22Rv1 (cell line): ENCODE measurements at regions not wholly inside any gene's neighbourhood (a gene's known extent, or its start where the extent isn't known, plus 50 kb on each side); places are given as distances from the start of the nearest gene placed in this dataset.

Experiments used
- H3K27ac ChIP-seq: fragments of 450-650 bp; 2 replicates; pipeline ENCODE4 v1.5.1; 2017
- CTCF ChIP-seq: fragments of 450-650 bp; IDR thresholded peaks from 2 replicates; pipeline ENCODE4 v1.5.1; 2017; ENCODE audit warnings: mild to moderate bottlenecking
- ZFX ChIP-seq: fragments of 450-650 bp; IDR thresholded peaks from 2 replicates; pipeline ENCODE4 v1.6.1; 2017; ENCODE audit warnings: antibody characterized with exemption, borderline replicate concordance

DNA sequence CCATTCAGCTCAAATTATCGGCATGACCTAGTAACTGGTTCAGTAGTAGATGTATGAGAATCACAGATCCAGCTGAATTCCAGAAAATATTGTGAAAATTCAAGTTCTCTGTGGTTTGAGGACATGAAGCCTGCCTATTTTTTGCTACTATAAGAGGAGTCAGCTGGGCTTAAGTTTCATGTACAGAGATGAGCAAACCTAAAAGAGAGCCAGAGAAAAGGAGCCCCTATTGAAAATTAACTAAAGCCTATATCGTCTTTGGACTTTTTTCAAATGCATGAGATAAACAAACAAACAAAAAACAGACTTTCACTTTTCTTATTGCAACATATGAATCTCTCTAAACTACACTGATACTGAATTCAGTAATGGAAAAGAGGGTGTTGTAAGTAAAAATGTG lies 106.8 kb upstream of the SPRY2 start:
- TF ChIP-seq CTCF = no peak
- no peak for TF ChIP-seq ZFX
- H3K27ac ChIP-seq = no peak overlapping the region

DNA sequence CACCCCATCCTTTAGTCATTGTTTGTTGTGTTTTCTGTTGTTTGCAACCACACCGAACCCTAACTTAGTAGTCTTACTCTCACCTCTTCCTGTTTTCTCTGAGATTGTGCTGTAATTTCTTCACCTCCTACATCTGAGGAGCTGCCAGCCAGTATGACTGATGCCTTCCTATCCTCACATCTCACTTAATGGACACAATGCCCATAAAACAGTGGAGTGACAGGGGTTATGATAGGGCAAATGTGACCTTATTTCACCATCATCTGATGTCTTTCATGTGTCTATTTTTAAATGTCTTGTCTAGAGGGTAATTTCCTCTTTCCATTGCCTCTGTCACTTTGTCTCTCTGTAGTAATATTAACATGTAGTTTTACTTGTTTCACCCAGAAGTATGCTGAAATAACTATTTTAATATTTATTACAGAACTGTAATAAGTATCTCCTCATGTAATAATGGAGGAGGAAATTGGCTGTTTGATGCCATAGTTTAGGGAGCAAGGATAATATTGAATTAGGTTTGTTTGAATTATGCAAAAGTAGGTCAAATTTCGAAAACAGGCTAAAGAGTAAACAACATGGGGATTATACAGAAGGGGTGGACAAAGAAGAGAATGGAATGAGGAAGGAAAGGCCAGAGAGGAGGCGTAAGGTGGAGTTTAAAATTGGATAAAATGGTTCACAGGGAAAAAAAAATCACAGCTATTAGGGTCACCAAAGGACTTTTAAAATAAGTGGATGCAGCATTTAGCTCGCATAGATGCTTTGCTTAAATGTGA lies 103.5 kb upstream of the SPRY2 start:
- no peak overlapping the region for H3K27ac ChIP-seq
- TF ChIP-seq CTCF = no peak

GRCh38 chr13:80442609-80443008 lies 101.7 kb upstream of the SPRY2 start:
- no peak overlapping the region for H3K27ac ChIP-seq
- TF ChIP-seq CTCF = no peak
- no peak for TF ChIP-seq ZFX

DNA sequence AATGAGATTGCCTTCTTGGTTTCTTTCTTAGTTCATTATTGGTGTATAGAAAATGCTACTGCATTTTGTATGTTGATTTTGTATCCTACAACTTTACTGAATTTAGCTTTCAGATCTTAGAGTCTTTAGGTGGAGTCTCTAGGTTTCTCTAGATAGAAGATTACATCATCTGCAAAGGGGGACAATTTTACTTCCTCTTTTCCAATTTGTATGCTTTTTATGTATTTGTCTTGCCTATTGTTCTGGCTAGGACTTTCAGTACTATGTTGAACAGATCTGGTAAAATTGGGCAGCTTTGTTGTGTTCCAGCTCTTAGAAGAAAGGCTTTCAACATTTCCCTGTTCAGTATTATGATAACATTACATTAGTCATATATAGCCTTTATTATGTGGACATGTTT lies 101.0 kb upstream of the SPRY2 start:
- H3K27ac ChIP-seq = no peak overlapping the region
- no peak for TF ChIP-seq CTCF
- TF ChIP-seq ZFX = no peak

DNA sequence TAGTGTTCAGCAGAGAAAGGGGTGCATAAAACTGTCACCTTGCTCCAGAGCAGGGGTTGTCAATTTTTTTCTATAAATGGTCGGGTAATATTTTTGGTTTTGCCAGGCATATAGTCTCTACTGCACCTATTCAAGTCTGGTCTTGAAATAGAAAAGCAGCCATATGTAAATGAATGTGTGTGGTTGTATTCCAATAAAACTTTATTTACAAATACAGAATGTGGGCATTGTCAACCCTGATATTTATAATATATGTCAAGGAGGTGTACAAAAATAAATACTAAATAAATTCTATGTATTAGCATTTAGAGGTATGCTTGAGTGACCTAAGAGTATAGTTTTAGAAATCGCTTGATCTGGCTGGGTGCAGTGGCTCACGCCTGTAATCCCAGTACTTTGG lies 97.6 kb upstream of the SPRY2 start:
- TF ChIP-seq CTCF = no peak
- no peak overlapping the region for H3K27ac ChIP-seq

DNA sequence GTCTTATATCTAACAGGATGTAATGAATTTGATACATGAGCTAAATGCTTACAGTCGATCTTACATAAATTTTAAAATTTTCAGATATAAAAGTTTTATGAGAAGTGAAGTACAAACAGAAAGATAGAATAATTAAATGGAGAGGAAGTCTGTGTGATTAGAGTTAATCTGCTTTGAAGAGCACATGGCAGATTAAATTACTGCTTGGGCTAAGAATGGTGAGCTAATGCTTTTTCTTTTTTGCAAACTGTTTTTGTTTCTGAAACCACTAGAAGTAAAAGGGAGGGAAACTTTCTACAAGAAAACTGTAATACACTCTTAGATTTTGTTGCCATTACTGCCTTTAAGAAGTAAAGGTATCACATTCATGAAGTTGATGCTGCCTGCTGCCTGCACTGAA lies 96.3 kb upstream of the SPRY2 start:
- H3K27ac ChIP-seq = no peak overlapping the region
- TF ChIP-seq CTCF (no peak), ZFX (no peak)

DNA sequence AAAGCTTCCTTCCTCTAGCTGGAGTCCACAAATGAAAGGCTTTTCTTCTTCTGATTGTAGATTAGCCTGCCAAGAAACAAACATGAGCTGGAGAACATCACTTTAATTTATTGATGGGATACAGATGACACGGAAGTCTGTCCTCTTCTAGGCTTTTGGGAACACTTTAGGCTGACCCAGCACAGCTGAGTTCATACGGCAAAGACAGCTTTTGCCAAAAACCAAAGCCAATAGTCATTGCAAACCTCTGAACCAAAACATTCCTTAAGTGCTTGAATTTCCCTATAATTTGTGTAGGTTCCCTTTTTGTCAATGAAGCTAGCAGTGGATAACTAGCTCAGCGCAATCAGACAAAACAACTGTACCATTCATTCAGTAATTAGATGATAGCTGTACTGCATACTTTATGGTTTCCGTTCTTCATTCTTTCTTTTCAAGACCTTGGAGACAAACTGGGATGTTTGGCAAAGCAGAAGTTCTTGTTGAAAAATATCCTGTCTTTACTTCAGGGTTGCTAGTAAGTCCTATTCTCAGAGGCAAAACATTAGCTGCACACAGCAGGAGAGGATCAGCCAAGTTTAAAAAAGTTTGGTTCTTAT lies 95.7 kb upstream of the SPRY2 start:
- TF ChIP-seq CTCF (no peak), ZFX (no peak)
- H3K27ac ChIP-seq = no peak overlapping the region
